ENCODE measurements at regions not wholly inside any gene's neighbourhood (a gene's known extent, or its start where the extent isn't known, plus 50 kb on each side); places are given as distances from the start of the nearest gene placed in this dataset.

DNA sequence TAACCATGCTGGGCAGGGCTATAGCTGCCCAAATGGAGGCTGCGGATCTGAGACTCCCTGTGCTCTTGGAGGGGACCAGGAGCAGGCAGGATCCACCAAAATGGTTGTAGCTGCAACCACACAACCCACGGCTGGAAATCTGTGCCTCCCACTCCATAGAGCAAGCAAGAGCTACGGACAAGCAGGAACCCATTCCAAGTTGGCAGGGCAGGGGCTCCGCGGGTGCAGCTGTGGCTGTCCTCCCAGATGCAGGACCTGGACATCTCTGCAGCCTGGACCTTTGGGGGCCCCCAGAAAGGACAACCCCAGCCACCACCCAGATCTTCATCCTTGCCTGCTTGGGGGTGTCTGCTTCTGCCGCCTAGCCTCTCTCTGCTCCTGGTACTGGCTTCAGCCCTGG, 154.1 kb upstream of the TRAM1L1 start:
- TF ChIP-seq POLR2A (IDR thresholded peaks at IDR 0.05) = no peak
- TF ChIP-seq CTCF (IDR thresholded peaks at IDR 0.05) = no peak

Measured in Peyer's patch (tissue), 4 donors.